Activated CD4-positive, alpha-beta T cell treated with anti-CD3 and anti-CD28 coated beads for 36 hours (primary cell): ENCODE measurements at regions not wholly inside any gene's neighbourhood (a gene's known extent, or its start where the extent isn't known, plus 50 kb on each side); places are given as distances from the start of the nearest gene placed in this dataset.

ENCODE experiments used
- ATAC-seq: fragments of 200-7000 bp; cut with Tn5 transposase; one replicate; pipeline ENCODE4 v1.10.0; 2021; ENCODE audit warnings: mild to moderate bottlenecking, moderate library complexity
- CTCF ChIA-PET: fragments of 350-600 bp; sonication (Branson Sonifier 250); formaldehyde crosslinking; loops from one replicate; lab custom pipeline; 2021; ENCODE audit warnings: antibody characterized with exemption; lab: Charles Lee
- POLR2A ChIA-PET: fragments of 350-600 bp; sonication (Branson Sonifier 250); formaldehyde crosslinking; loops from one replicate; lab custom pipeline; 2021; ENCODE audit warnings: antibody characterized with exemption, inconsistent platforms; lab: Charles Lee
- DNase-seq: peaks from one replicate; pipeline ENCODE4 v3.0.0-alpha.2; 2020
- H3K27ac Mint-ChIP-seq: one replicate; pipeline ENCODE4 v1.8.0; 2021; ENCODE audit warnings: mixed read lengths
- H3K27me3 Mint-ChIP-seq: one replicate; pipeline ENCODE4 v1.8.0; 2021; ENCODE audit warnings: mixed read lengths
- H3K36me3 Mint-ChIP-seq: one replicate; pipeline ENCODE4 v1.8.0; 2021; ENCODE audit warnings: low read depth, mixed read lengths
- H3K4me1 Mint-ChIP-seq: one replicate; pipeline ENCODE4 v1.8.0; 2021; ENCODE audit warnings: mixed read lengths
- H3K4me3 Mint-ChIP-seq: one replicate; pipeline ENCODE4 v1.8.0; 2021; ENCODE audit warnings: mild to moderate bottlenecking, moderate library complexity, mixed read lengths
- H3K9me3 Mint-ChIP-seq: one replicate; pipeline ENCODE4 v1.8.0; 2021; ENCODE audit warnings: low read depth, mixed read lengths
- intact Hi-C, 2 experiments: fragments of 100-400 bp; cut with DNase I in 1 of 2; cut with micrococcal nuclease in 1 of 2; formaldehyde crosslinking; loops; one replicate each; pipeline versions ENCODE4 v1.14.2 to v1.15.1; 2022 to 2024; cut with DNase I, micrococcal nuclease

GRCh38 chr2:191559569-191559968, 118.4 kb upstream of the NABP1 start:
- no peak overlapping the region for H3K4me3 Mint-ChIP-seq
- peaks cover 16% of the 10 kb centered on the region for H3K27me3 Mint-ChIP-seq
- ATAC-seq (no peak), DNase-seq (no peak)
- ChIA-PET POLR2A (no interaction called here), CTCF (interaction anchor here (0.6 to 8.3 kb wide), 5 partner anchors 21 to 603 kb away, joined by 3 to 90 read pairs (median 5); no protein-coding TSS in a partner anchor)
- no peak overlapping the region for H3K27ac Mint-ChIP-seq
- no peaks in the 10 kb centered on the region for H3K36me3 Mint-ChIP-seq
- intact Hi-C loops, result loop anchor here (5.0 to 10.0 kb wide), 3 partner anchors 243 to 725 kb away; no protein-coding TSS in a partner anchor
- no peaks in the 10 kb centered on the region for H3K9me3 Mint-ChIP-seq
- H3K4me1 Mint-ChIP-seq, result peaks cover 2% of the 10 kb centered on the region

- Mint-ChIP-seq H3K4me1 (no peaks in the 10 kb centered on the region), H3K27me3 (peaks cover 22% of the 10 kb centered on the region), H3K36me3 (no peaks in the 10 kb centered on the region), H3K4me3 (no peak overlapping the region), H3K9me3 (no peaks in the 10 kb centered on the region), H3K27ac (no peak overlapping the region)
- intact Hi-C loops, result no loop called here
- ChIA-PET CTCF (interaction anchor here (1.0 to 4.0 kb wide), 2 partner anchors 131 to 176 kb away, joined by 3 to 15 read pairs; no protein-coding TSS in a partner anchor), POLR2A (no interaction called here)
- DNase-seq (no peak), ATAC-seq (no peak)
Measured at GRCh38 chr2:191560411-191560980, 117.4 kb upstream of the NABP1 start.

- H3K4me3 Mint-ChIP-seq, result no peak overlapping the region
- peaks cover 4% of the 10 kb centered on the region for H3K4me1 Mint-ChIP-seq
- no peaks in the 10 kb centered on the region for H3K9me3 Mint-ChIP-seq
- no peaks in the 10 kb centered on the region for H3K36me3 Mint-ChIP-seq
- ChIA-PET CTCF (interaction anchor here (0.6 to 4.9 kb wide), 8 partner anchors 11 to 596 kb away, joined by 3 to 41 read pairs (median 3); no protein-coding TSS in a partner anchor), POLR2A (no interaction called here)
- H3K27me3 Mint-ChIP-seq, result peaks cover 21% of the 10 kb centered on the region
- intact Hi-C loops, result no loop called here
- DNase-seq, result no peak
- ATAC-seq, result no peak
- H3K27ac Mint-ChIP-seq, result no peak overlapping the region
Measured at GRCh38 chr2:191565120-191565519, 112.8 kb upstream of the NABP1 start.

GRCh38 chr2:191565647-191566198, 112.2 kb upstream of the NABP1 start:
- DNase-seq (no peak), ATAC-seq (peak; percentile 57)
- Mint-ChIP-seq H3K27me3 (peaks cover 19% of the 10 kb centered on the region), H3K4me1 (peaks cover 10% of the 10 kb centered on the region), H3K27ac (no peak overlapping the region), H3K4me3 (no peak overlapping the region), H3K36me3 (no peaks in the 10 kb centered on the region), H3K9me3 (no peaks in the 10 kb centered on the region)
- POLR2A ChIA-PET, result no interaction called here
- intact Hi-C loops, result loop anchor here (1.0 kb wide), 2 partner anchors 126 to 597 kb away; no protein-coding TSS in a partner anchor
- CTCF ChIA-PET, result interaction anchor here (0.6 to 4.9 kb wide), 9 partner anchors 12 to 809 kb away, joined by 3 to 41 read pairs (median 3); no protein-coding TSS in a partner anchor

- Mint-ChIP-seq H3K36me3 (no peaks in the 10 kb centered on the region), H3K27ac (no peak overlapping the region), H3K9me3 (no peaks in the 10 kb centered on the region), H3K27me3 (peaks cover 19% of the 10 kb centered on the region), H3K4me1 (peaks cover 16% of the 10 kb centered on the region), H3K4me3 (no peak overlapping the region)
- DNase-seq (peak; percentile 81), ATAC-seq (peak; percentile 70)
- CTCF ChIA-PET, result interaction anchor here (0.6 to 4.9 kb wide), 33 partner anchors 13 to 808 kb away, joined by 3 to 41 read pairs (median 4); no protein-coding TSS in a partner anchor
- intact Hi-C loops, result loop anchor here (1.0 kb wide), 2 partner anchors 125 to 596 kb away; no protein-coding TSS in a partner anchor
- POLR2A ChIA-PET, result interaction anchor here (0.6 kb wide), 1 partner anchor 111 kb away, joined by 3 read pairs; the partner anchor contains the start of gene NABP1
Measured at GRCh38 chr2:191566344-191566743, 111.6 kb upstream of the NABP1 start.

GRCh38 chr2:191567206-191567605, 110.7 kb upstream of the NABP1 start:
- no peak for ATAC-seq
- peaks cover 15% of the 10 kb centered on the region for H3K27me3 Mint-ChIP-seq
- ChIA-PET CTCF (interaction anchor here (0.6 to 4.9 kb wide), 32 partner anchors 11 to 594 kb away, joined by 3 to 41 read pairs (median 4); no protein-coding TSS in a partner anchor), POLR2A (interaction anchor here (0.6 kb wide), 2 partner anchors 111 to 170 kb away, joined by 3 read pairs; partner anchors contain the start of gene NABP1)
- peaks cover 25% of the 10 kb centered on the region for H3K4me1 Mint-ChIP-seq
- H3K36me3 Mint-ChIP-seq, result no peaks in the 10 kb centered on the region
- H3K27ac Mint-ChIP-seq, result no peak overlapping the region
- no peaks in the 10 kb centered on the region for H3K9me3 Mint-ChIP-seq
- intact Hi-C loops, result no loop called here
- H3K4me3 Mint-ChIP-seq, result no peak overlapping the region
- no peak for DNase-seq

GRCh38 chr2:191569025-191569424, 108.9 kb upstream of the NABP1 start:
- H3K36me3 Mint-ChIP-seq, result no peaks in the 10 kb centered on the region
- H3K4me3 Mint-ChIP-seq, result no peak overlapping the region
- ATAC-seq (no peak), DNase-seq (no peak)
- ChIA-PET CTCF (interaction anchor here (1.0 to 1.9 kb wide), 8 partner anchors 12 to 594 kb away, joined by 3 to 9 read pairs (median 4); no protein-coding TSS in a partner anchor), POLR2A (no interaction called here)
- intact Hi-C loops, result no loop called here
- H3K27ac Mint-ChIP-seq, result no peak overlapping the region
- peaks cover 43% of the 10 kb centered on the region for H3K4me1 Mint-ChIP-seq
- H3K9me3 Mint-ChIP-seq, result no peaks in the 10 kb centered on the region
- peaks cover 8% of the 10 kb centered on the region for H3K27me3 Mint-ChIP-seq

GRCh38 chr2:191571163-191571769, 106.7 kb upstream of the NABP1 start:
- peak overlapping the region; percentile 83 for H3K27ac Mint-ChIP-seq

GRCh38 chr2:191572319-191572718, 105.6 kb upstream of the NABP1 start:
- ChIA-PET CTCF (interaction anchor here (0.7 to 1.7 kb wide), 11 partner anchors 9 to 143 kb away, joined by 3 to 7 read pairs (median 3); no protein-coding TSS in a partner anchor), POLR2A (interaction anchor here (1.0 kb wide), 2 partner anchors 65 to 105 kb away, joined by 3 to 4 read pairs; partner anchors contain the start of gene NABP1)
- ATAC-seq (peak; percentile 74), DNase-seq (no peak)
- intact Hi-C loops, result loop anchor here (1.0 to 5.0 kb wide), 5 partner anchors 45 to 170 kb away; partner anchors contain the start of gene NABP1 (in 1 of the 2)
- Mint-ChIP-seq H3K36me3 (no peaks in the 10 kb centered on the region), H3K27ac (peak overlapping the region; percentile 43), H3K4me1 (peaks cover 49% of the 10 kb centered on the region), H3K27me3 (no peaks in the 10 kb centered on the region), H3K9me3 (no peaks in the 10 kb centered on the region), H3K4me3 (no peak overlapping the region)

More at GRCh38 chr2:191571163-191571769, 106.7 kb upstream of the NABP1 start:
- POLR2A ChIA-PET, result interaction anchor here (0.5 to 1.0 kb wide), 2 partner anchors 66 to 105 kb away, joined by 3 read pairs; no protein-coding TSS in a partner anchor
- peaks cover 49% of the 10 kb centered on the region for H3K4me1 Mint-ChIP-seq
- intact Hi-C loops, result loop anchor here (1.0 to 5.0 kb wide), 5 partner anchors 46 to 171 kb away; no protein-coding TSS in a partner anchor
- peak; percentile 60 for ATAC-seq
- H3K4me3 Mint-ChIP-seq, result peak overlapping the region; percentile 23
- no peaks in the 10 kb centered on the region for H3K36me3 Mint-ChIP-seq
- DNase-seq, result peak; percentile 40
- no peaks in the 10 kb centered on the region for H3K27me3 Mint-ChIP-seq
- CTCF ChIA-PET, result interaction anchor here (0.5 to 1.3 kb wide), 9 partner anchors 51 to 476 kb away, joined by 3 to 7 read pairs (median 3); no protein-coding TSS in a partner anchor
- no peaks in the 10 kb centered on the region for H3K9me3 Mint-ChIP-seq

GRCh38 chr2:191573216-191573615, 104.7 kb upstream of the NABP1 start:
- ChIA-PET CTCF (interaction anchor here (0.5 to 1.7 kb wide), 5 partner anchors 64 to 434 kb away, joined by 3 to 5 read pairs (median 3); no protein-coding TSS in a partner anchor), POLR2A (no interaction called here)
- Mint-ChIP-seq H3K27ac (peak overlapping the region; percentile 85), H3K36me3 (no peaks in the 10 kb centered on the region), H3K27me3 (no peaks in the 10 kb centered on the region), H3K4me3 (no peak overlapping the region), H3K9me3 (no peaks in the 10 kb centered on the region), H3K4me1 (peaks cover 49% of the 10 kb centered on the region)
- ATAC-seq (peak; percentile 52), DNase-seq (no peak)
- intact Hi-C loops, result loop anchor here in 1 of 2 experiments (2.0 to 5.0 kb wide), 3 partner anchors 44 to 169 kb away; no protein-coding TSS in a partner anchor
